H9 (cell line): ENCODE measurements at regions not wholly inside any gene's neighbourhood (a gene's known extent, or its start where the extent isn't known, plus 50 kb on each side); places are given as distances from the start of the nearest gene placed in this dataset.
A peak's percentile ranks its signal among the peaks of the same experiment; 100 is the strongest.

Experiments used
- DNase-seq: peaks from one replicate; pipeline ENCODE4 v3.0.0-alpha.2; 2017
- H2AFZ ChIP-seq: one replicate; pipeline ENCODE4 v1.6.1; 2013; ENCODE audit warnings: mild to moderate bottlenecking, low read length, control low read depth, moderate library complexity
- H2AK5ac ChIP-seq: 2 replicates; pipeline ENCODE4 v1.6.1; 2013; ENCODE audit warnings: low read length, control low read depth, mixed read lengths; ENCODE audit not compliant: insufficient read length
- H2BK120ac ChIP-seq: one replicate; pipeline ENCODE4 v1.6.1; 2013; ENCODE audit warnings: low read depth, mild to moderate bottlenecking, low read length, control low read depth, inconsistent platforms; ENCODE audit not compliant: poor library complexity, severe bottlenecking
- H2BK12ac ChIP-seq: 2 replicates; pipeline ENCODE4 v1.6.1; 2013; ENCODE audit warnings: low read length, control low read depth, mixed read lengths, low read depth; ENCODE audit not compliant: insufficient read length
- H2BK15ac ChIP-seq: 2 replicates; pipeline ENCODE4 v1.6.1; 2013; ENCODE audit warnings: low read depth, low read length, control low read depth
- H2BK20ac ChIP-seq: one replicate; pipeline ENCODE4 v1.6.1; 2013; ENCODE audit warnings: low read depth, mild to moderate bottlenecking, low read length, control low read depth, inconsistent platforms; ENCODE audit not compliant: poor library complexity, severe bottlenecking
- H2BK5ac ChIP-seq: 2 replicates; pipeline ENCODE4 v1.6.1; 2013; ENCODE audit warnings: low read length, control low read depth, mixed read lengths; ENCODE audit not compliant: insufficient read length
- H3K14ac ChIP-seq: 2 replicates; pipeline ENCODE4 v1.6.1; 2013; ENCODE audit warnings: low read length, control low read depth; ENCODE audit not compliant: insufficient read depth
- H3K18ac ChIP-seq: 2 replicates; pipeline ENCODE4 v1.6.1; 2013; ENCODE audit warnings: low read depth, mild to moderate bottlenecking, mixed read lengths, low read length, control low read depth; ENCODE audit not compliant: insufficient read length
- H3K23ac ChIP-seq: 2 replicates; pipeline ENCODE4 v1.6.1; 2013; ENCODE audit warnings: low read length, control low read depth, mixed read lengths, low read depth; ENCODE audit not compliant: insufficient read length
- H3K23me2 ChIP-seq: 2 replicates; pipeline ENCODE4 v1.6.1; 2013; ENCODE audit warnings: low read depth, mild to moderate bottlenecking, mixed read lengths, low read length, control low read depth; ENCODE audit not compliant: insufficient read length, poor library complexity, severe bottlenecking
- H3K27ac ChIP-seq: 2 replicates; pipeline ENCODE4 v1.5.1; 2013; ENCODE audit warnings: low read length, control low read depth, mixed read lengths, low read depth; ENCODE audit not compliant: insufficient read length
- H3K27me3 ChIP-seq: 2 replicates; pipeline ENCODE4 v1.6.1; 2013; ENCODE audit warnings: low read length, control low read depth, inconsistent platforms; ENCODE audit not compliant: insufficient read depth
- H3K4ac ChIP-seq: 2 replicates; pipeline ENCODE4 v1.6.1; 2013; ENCODE audit warnings: low read depth, mild to moderate bottlenecking, control low read depth, inconsistent platforms, low read length, moderate library complexity
- H3K4me1 ChIP-seq: 2 replicates; pipeline ENCODE4 v1.6.1; 2013; ENCODE audit warnings: low read length, control low read depth, inconsistent platforms; ENCODE audit not compliant: insufficient read depth
- H3K4me2 ChIP-seq: 2 replicates; pipeline ENCODE4 v1.6.1; 2013; ENCODE audit warnings: low read length, control low read depth, mixed read lengths; ENCODE audit not compliant: insufficient read length, insufficient read depth
- H3K56ac ChIP-seq: 2 replicates; pipeline ENCODE4 v1.6.1; 2013; ENCODE audit warnings: low read depth, mild to moderate bottlenecking, mixed read lengths, low read length, control low read depth; ENCODE audit not compliant: insufficient read length
- H3K79me1 ChIP-seq: 2 replicates; pipeline ENCODE4 v1.6.1; 2013; ENCODE audit warnings: low read depth, mild to moderate bottlenecking, moderate library complexity, low read length, control low read depth, inconsistent platforms; ENCODE audit not compliant: insufficient read depth, poor library complexity, severe bottlenecking
- H3K79me2 ChIP-seq: 2 replicates; pipeline ENCODE4 v1.6.1; 2013; ENCODE audit warnings: low read length, control low read depth, inconsistent platforms; ENCODE audit not compliant: insufficient read depth
- H3K9ac ChIP-seq: 2 replicates; pipeline ENCODE4 v1.6.1; 2013; ENCODE audit warnings: low read length, control low read depth, mixed read lengths; ENCODE audit not compliant: insufficient read length; ENCODE audit errors: extremely low read depth
- H3K9me3 ChIP-seq: one replicate; pipeline ENCODE4 v1.6.1; 2013; ENCODE audit warnings: low read depth, low read length, inconsistent platforms; ENCODE audit not compliant: control insufficient read depth
- H3T11ph ChIP-seq: one replicate; pipeline ENCODE4 v1.6.1; 2013; ENCODE audit warnings: mild to moderate bottlenecking, low read length, control low read depth, inconsistent platforms
- H4K20me1 ChIP-seq: one replicate; pipeline ENCODE4 v1.6.1; 2013; ENCODE audit not compliant: control insufficient read depth, insufficient read length, insufficient read depth
- H4K5ac ChIP-seq: 2 replicates; pipeline ENCODE4 v1.6.1; 2013; ENCODE audit warnings: low read depth, mild to moderate bottlenecking, mixed read lengths, low read length, control low read depth; ENCODE audit not compliant: insufficient read length
- H4K8ac ChIP-seq: replicated peaks from 2 replicates; pipeline ENCODE4 v1.6.1; 2013; ENCODE audit warnings: low read length, control low read depth, mixed read lengths, low read depth; ENCODE audit not compliant: insufficient read length
- H4K91ac ChIP-seq: 2 replicates; pipeline ENCODE4 v1.6.1; 2013; ENCODE audit warnings: low read depth, mild to moderate bottlenecking, moderate library complexity, mixed read lengths, low read length, control low read depth; ENCODE audit not compliant: insufficient read length
- H3K27ac Mint-ChIP-seq, 3 experiments: 2 replicates in 2 of 3; 3 replicates in 1 of 3; pipeline ENCODE4 v1.8.0; 2020 to 2021; ENCODE audit warnings: mixed read lengths in 3 of 3, mild to moderate bottlenecking in 1 of 3, moderate library complexity in 1 of 3
- H3K27me3 Mint-ChIP-seq: 2 replicates; pipeline ENCODE4 v1.8.0; 2021; ENCODE audit warnings: low read depth, mild to moderate bottlenecking, moderate library complexity, mixed read lengths
- H3K36me3 Mint-ChIP-seq, 3 experiments: 2 replicates in 2 of 3; 3 replicates in 1 of 3; pipeline ENCODE4 v1.8.0; 2020 to 2021; ENCODE audit warnings: low read depth in 3 of 3, mixed read lengths in 3 of 3; ENCODE audit not compliant: insufficient read depth in 1 of 3
- H3K4me1 Mint-ChIP-seq, 2 experiments: 2 replicates each; pipeline ENCODE4 v1.8.0; 2020; ENCODE audit warnings: mixed read lengths in 2 of 2
- H3K4me3 Mint-ChIP-seq, 2 experiments: 2 replicates in 1 of 2; 3 replicates in 1 of 2; pipeline ENCODE4 v1.8.0; 2020 to 2021; ENCODE audit warnings: mild to moderate bottlenecking in 2 of 2, mixed read lengths in 2 of 2, moderate library complexity in 1 of 2
- H3K9me3 Mint-ChIP-seq, 2 experiments: 2 replicates in 1 of 2; 3 replicates in 1 of 2; pipeline ENCODE4 v1.8.0; 2020; ENCODE audit warnings: mild to moderate bottlenecking in 2 of 2, mixed read lengths in 2 of 2, moderate library complexity in 1 of 2
- CTCF ChIP-seq: fragments of 200-600 bp; sonication (generic); conservative IDR thresholded peaks from 3 replicates; pipeline ENCODE4 v1.8.0; 2021; ENCODE audit warnings: antibody characterized with exemption, mild to moderate bottlenecking
- WGBS: extraction: QIAGEN DNeasy Blood & Tissue Kit; methylation state at CpG from one replicate; pipeline ENCODE4 v1.1.7; 2013; ENCODE audit warnings: missing lambda C conversion rate, low lambda C conversion rate, mixed read lengths; ENCODE audit not compliant: insufficient read length; ENCODE audit errors: extremely low coverage; 5-methylcytosine and 5-hydroxymethylcytosine counted together

GRCh38 chr1:5725406-5725805 lies 266.8 kb downstream of the NPHP4 start:
- Histone ChIP-seq H4K20me1 (no peaks in the 10 kb centered on the region), H3K14ac (no peak overlapping the region; the same call in 1 of the 2 replicates), H4K5ac (no peak overlapping the region), H3K27me3 (no peaks in the 10 kb centered on the region), H2BK20ac (no peak overlapping the region), H3K56ac (no peak overlapping the region), H3K4ac (no peak overlapping the region), H3K4me2 (no peak overlapping the region), H3K4me1 (peaks cover 3% of the 10 kb centered on the region; the same call in 1 of the 2 replicates), H3K23me2 (no peaks in the 10 kb centered on the region), H4K8ac (no peak overlapping the region), H2BK5ac (no peak overlapping the region), H2BK120ac (no peak overlapping the region), H3K23ac (no peak overlapping the region), H2AFZ (no peak overlapping the region), H3K79me1 (no peaks in the 10 kb centered on the region), H3K9me3 (no peaks in the 10 kb centered on the region), H3K18ac (no peak overlapping the region), H2BK15ac (no peak overlapping the region), H3K27ac (no peak overlapping the region), H3T11ph (no peak overlapping the region), H2AK5ac (no peak overlapping the region), H3K9ac (no peak overlapping the region), H2BK12ac (no peak overlapping the region), H4K91ac (no peak overlapping the region), H3K79me2 (no peaks in the 10 kb centered on the region)
- DNase-seq, result no peak
- no CpG with 5 or more reads among the region's 13 CpGs for WGBS
- Mint-ChIP-seq H3K9me3 (peaks cover 0 to 2% of the 10 kb centered on the region in 2 experiments; a peak in 1 of 5 replicates), H3K4me1 (peaks cover 9 to 14% of the 10 kb centered on the region in 2 experiments), H3K36me3 (no peaks in the 10 kb centered on the region; a peak in 1 of 7 replicates), H3K27me3 (peaks cover 3% of the 10 kb centered on the region), H3K4me3 (no peak overlapping the region), H3K27ac (peak overlapping the region in 1 of 3 experiments; percentile 57; a peak in 1 of 7 replicates)
- TF ChIP-seq CTCF, result no peak
